GM12878 (cell line): ENCODE measurements at regions not wholly inside any gene's neighbourhood (a gene's known extent, or its start where the extent isn't known, plus 50 kb on each side); places are given as distances from the start of the nearest gene placed in this dataset.

ENCODE experiments used
- ATAC-seq: fragments of 200-7000 bp; cut with Tn5 transposase; 3 replicates; pipeline ENCODE4 v1.9.1; 2020; ENCODE audit warnings: mild to moderate bottlenecking, moderate library complexity
- BruUV-seq: library from RNA; stranded (reverse); fragments of 400-500 nt; replicated peaks from 2 replicates; lab custom pipeline; 2021; lab: Mats Ljungman, UMichigan
- CTCF ChIA-PET: fragments of 300-600 bp; sonication (Branson Sonifier 250); formaldehyde crosslinking; extraction: SDS; loops from one replicate; lab custom pipeline; 2021; ENCODE audit warnings: inconsistent platforms; lab: Yijun Ruan, JAX
- POLR2A ChIA-PET: fragments of 350-600 bp; formaldehyde crosslinking; extraction: SDS; loops from one replicate; lab custom pipeline; 2021; ENCODE audit warnings: inconsistent platforms; lab: Charles Lee
- RAD21 ChIA-PET: fragments of 300-600 bp; sonication (Branson Sonifier 250); formaldehyde crosslinking; loops from one replicate; lab custom pipeline; 2023; ENCODE audit warnings: antibody characterized with exemption; ENCODE audit not compliant: unreplicated experiment; lab: Charles Lee
- SMC1A ChIA-PET: fragments of 300-600 bp; sonication (Branson Sonifier 250); formaldehyde crosslinking; loops from one replicate; lab custom pipeline; 2023; ENCODE audit not compliant: unreplicated experiment, uncharacterized antibody; lab: Charles Lee
- DNase-seq: peaks from one replicate; pipeline ENCODE4 v3.0.0-alpha.2; 2011; ENCODE audit warnings: low read depth, low spot score
- FAIRE-seq: peaks from 3 replicates; lab custom pipeline; 2011; peaks lifted over from hg19 to GRCh38; lab: Jason Lieb, UNC
- H2AFZ ChIP-seq: 2 replicates; pipeline ENCODE4 v1.6.0; 2011; ENCODE audit warnings: low read depth, low read length, control low read depth; ENCODE audit not compliant: control insufficient read depth
- H3K27ac ChIP-seq: 2 replicates; pipeline ENCODE4 v1.5.1; 2011; ENCODE audit warnings: control low read depth; ENCODE audit not compliant: control insufficient read depth, insufficient read depth
- H3K27me3 ChIP-seq, 2 experiments: replicated peaks in 1 of 2; 2 replicates each; pipeline versions ENCODE4 v1.6.0 to v1.6.1; 2011; ENCODE audit warnings: low read length in 1 of 2; ENCODE audit not compliant: control insufficient read depth in 2 of 2, insufficient read depth in 2 of 2
- H3K36me3 ChIP-seq, 2 experiments: 2 replicates each; pipeline ENCODE4 v1.5.1; 2011; ENCODE audit warnings: low read length in 1 of 2; ENCODE audit not compliant: control insufficient read depth in 2 of 2, insufficient read depth in 2 of 2
- H3K4me1 ChIP-seq: 2 replicates; pipeline ENCODE4 v1.6.1; 2011; ENCODE audit warnings: mild to moderate bottlenecking, low read length, moderate library complexity, mixed read lengths; ENCODE audit not compliant: control insufficient read depth, insufficient read depth
- H3K4me2 ChIP-seq: 2 replicates; pipeline ENCODE4 v1.6.0; 2011; ENCODE audit warnings: control low read depth; ENCODE audit not compliant: control insufficient read depth, insufficient read depth
- H3K4me3 ChIP-seq: fragments of 200-600 bp; sonication (generic); 2 replicates; pipeline ENCODE4 v1.5.1; 2016
- H3K79me2 ChIP-seq: 2 replicates; pipeline ENCODE4 v1.6.0; 2011; ENCODE audit warnings: low read length; ENCODE audit not compliant: control insufficient read depth, insufficient read depth
- H3K9ac ChIP-seq: 2 replicates; pipeline ENCODE4 v1.8.0; 2011; ENCODE audit warnings: low read length, control low read depth, mixed read lengths; ENCODE audit not compliant: control insufficient read depth, insufficient read depth
- H3K9me3 ChIP-seq: replicated peaks from 3 replicates; pipeline ENCODE4 v1.5.1; 2011; ENCODE audit warnings: mild to moderate bottlenecking, low read length; ENCODE audit not compliant: control insufficient read depth, insufficient read depth
- H4K20me1 ChIP-seq: 2 replicates; pipeline ENCODE4 v1.6.0; 2011; ENCODE audit not compliant: control insufficient read depth, insufficient read depth
- ATF7 ChIP-seq: fragments of 450-650 bp; IDR thresholded peaks from 2 replicates; pipeline ENCODE4 v1.6.1; 2016; ENCODE audit warnings: low read depth, mild to moderate bottlenecking
- BCL11A ChIP-seq: IDR thresholded peaks from 2 replicates; pipeline ENCODE4 v1.6.1; 2011; ENCODE audit warnings: low read depth, low read length
- HCFC1 ChIP-seq: fragments of 150-350 bp; IDR thresholded peaks from 2 replicates; pipeline ENCODE4 v1.6.1; 2014; ENCODE audit warnings: low read length
- IRF4 ChIP-seq: IDR thresholded peaks from 2 replicates; pipeline ENCODE4 v1.6.1; 2011; ENCODE audit warnings: low read depth, low read length
- JUNB ChIP-seq: IDR thresholded peaks from 2 replicates; pipeline ENCODE4 v1.6.1; 2016; ENCODE audit warnings: antibody characterized with exemption, mild to moderate bottlenecking
- MXI1 ChIP-seq: fragments of 150-350 bp; IDR thresholded peaks from 2 replicates; pipeline ENCODE4 v1.6.1; 2011; ENCODE audit warnings: low read depth, mild to moderate bottlenecking, inconsistent platforms, low read length, improper control_type of control experiment
- MYC ChIP-seq: IDR thresholded peaks from 2 replicates; pipeline ENCODE4 v1.6.1; 2011; ENCODE audit warnings: mild to moderate bottlenecking, low read length, moderate library complexity, inconsistent platforms; ENCODE audit not compliant: insufficient read depth, insufficient replicate concordance, insufficient read length, severe bottlenecking
- NFYB ChIP-seq: IDR thresholded peaks from 2 replicates; pipeline ENCODE4 v1.6.1; 2011; ENCODE audit warnings: low read depth, mild to moderate bottlenecking, low read length, improper control_type of control experiment, moderate library complexity; ENCODE audit not compliant: insufficient read depth
- NKRF ChIP-seq: fragments of 450-650 bp; conservative IDR thresholded peaks from 2 replicates; pipeline ENCODE4 v1.6.1; 2017; ENCODE audit warnings: mild to moderate bottlenecking, moderate library complexity
- NRF1 ChIP-seq: conservative IDR thresholded peaks from 2 replicates; pipeline ENCODE4 v1.6.1; 2011; ENCODE audit warnings: mild to moderate bottlenecking, low read depth, low read length, improper control_type of control experiment
- PAX8 ChIP-seq: fragments of 450-650 bp; IDR thresholded peaks from 2 replicates; pipeline ENCODE4 v1.6.1; 2017; ENCODE audit warnings: mild to moderate bottlenecking, moderate library complexity
- RFX5 ChIP-seq: IDR thresholded peaks from 2 replicates; pipeline ENCODE4 v1.6.1; 2011; ENCODE audit warnings: low read depth, low read length, improper control_type of control experiment
- SIX5 ChIP-seq: IDR thresholded peaks from 2 replicates; pipeline ENCODE4 v1.6.1; 2011; ENCODE audit warnings: mild to moderate bottlenecking, low read depth, low read length, moderate library complexity; ENCODE audit not compliant: severe bottlenecking
- SP1 ChIP-seq: IDR thresholded peaks from one replicate; pipeline ENCODE4 v1.6.1; 2011; ENCODE audit warnings: low read depth, low read length
- SREBF2 ChIP-seq: IDR thresholded peaks from 2 replicates; pipeline ENCODE4 v1.6.1; 2012; ENCODE audit warnings: mild to moderate bottlenecking, low read length
- SUZ12 ChIP-seq: fragments of 200-600 bp; sonication (generic); IDR thresholded peaks from one replicate; pipeline ENCODE4 v1.6.1; 2018; ENCODE audit warnings: antibody characterized with exemption, mild to moderate bottlenecking; ENCODE audit not compliant: unreplicated experiment
- ZBTB4 ChIP-seq: fragments of 450-650 bp; formaldehyde crosslinking; IDR thresholded peaks from 2 replicates; pipeline ENCODE4 v1.4.0; 2022; ENCODE audit warnings: mild to moderate bottlenecking, moderate library complexity
- WGBS: methylation state at CpG from one replicate; pipeline ENCODE4 v1.1.6; 2016; ENCODE audit warnings: low lambda C conversion rate; ENCODE audit not compliant: insufficient replicate concordance, insufficient coverage; ENCODE audit errors: missing lambda C conversion rate; 5-methylcytosine and 5-hydroxymethylcytosine counted together
- in situ Hi-C: fragments of 300-500 bp; cut with MboI; formaldehyde crosslinking; loops from 9 replicates; pipeline ENCODE4 v1.14.3; 2018; ENCODE audit warnings: mixed read lengths
- intact Hi-C: fragments of 100-400 bp; cut with micrococcal nuclease; formaldehyde crosslinking; loops from one replicate; pipeline ENCODE4 v1.14.2; 2022; ENCODE audit not compliant: unreplicated experiment
- TF ChIP-seq, protein P1 (sequence below): fragments of 450-650 bp; IDR thresholded peaks from 2 replicates; pipeline ENCODE4 v1.6.1; 2017; ENCODE audit warnings: low read depth, mild to moderate bottlenecking, moderate library complexity

- TF ChIP-seq NKRF (no peak), PAX8 (no peak)
These were observed 346.6 kb upstream of the EEF2KMT start (continued) for GRCh38 chr16:5444189-5444588.

- no peaks in the 10 kb centered on the region for H3K27me3 ChIP-seq
- H3K27ac ChIP-seq: no peak overlapping the region
- WGBS: 38% methylated on average over 3 of the region's 3 CpGs
- no peak for DNase-seq
- BruUV-seq: no TSS peak
- no peak for ATAC-seq
- H3K9me3 ChIP-seq: no peaks in the 10 kb centered on the region
- POLR2A ChIA-PET: no interaction called here
- RAD21 ChIA-PET: interaction anchor here (0.6 kb wide), 1 partner anchor 586 kb away, joined by 4 read pairs; no protein-coding TSS in a partner anchor
- in situ Hi-C loops: no loop called here
- H3K9ac ChIP-seq: no peak overlapping the region
- no peaks in the 10 kb centered on the region for H3K36me3 ChIP-seq
- no peak overlapping the region for H3K4me2 ChIP-seq
- no peak for FAIRE-seq
- CTCF ChIA-PET: no interaction called here
- SMC1A ChIA-PET: interaction anchor here (0.6 kb wide), 1 partner anchor 68 kb away, joined by 4 read pairs; no protein-coding TSS in a partner anchor
- intact Hi-C loops: no loop called here
- H3K4me1 ChIP-seq: no peaks in the 10 kb centered on the region
- no peaks in the 10 kb centered on the region for H3K79me2 ChIP-seq
- H4K20me1 ChIP-seq: no peaks in the 10 kb centered on the region
- no peak overlapping the region for H3K4me3 ChIP-seq
- H2AFZ ChIP-seq: no peak overlapping the region
- no peak for TF ChIP-seq SIX5
- no peak for TF ChIP-seq NRF1
- no peak for TF ChIP-seq BCL11A
- TF ChIP-seq SUZ12: no peak
- TF ChIP-seq, protein P1, sequence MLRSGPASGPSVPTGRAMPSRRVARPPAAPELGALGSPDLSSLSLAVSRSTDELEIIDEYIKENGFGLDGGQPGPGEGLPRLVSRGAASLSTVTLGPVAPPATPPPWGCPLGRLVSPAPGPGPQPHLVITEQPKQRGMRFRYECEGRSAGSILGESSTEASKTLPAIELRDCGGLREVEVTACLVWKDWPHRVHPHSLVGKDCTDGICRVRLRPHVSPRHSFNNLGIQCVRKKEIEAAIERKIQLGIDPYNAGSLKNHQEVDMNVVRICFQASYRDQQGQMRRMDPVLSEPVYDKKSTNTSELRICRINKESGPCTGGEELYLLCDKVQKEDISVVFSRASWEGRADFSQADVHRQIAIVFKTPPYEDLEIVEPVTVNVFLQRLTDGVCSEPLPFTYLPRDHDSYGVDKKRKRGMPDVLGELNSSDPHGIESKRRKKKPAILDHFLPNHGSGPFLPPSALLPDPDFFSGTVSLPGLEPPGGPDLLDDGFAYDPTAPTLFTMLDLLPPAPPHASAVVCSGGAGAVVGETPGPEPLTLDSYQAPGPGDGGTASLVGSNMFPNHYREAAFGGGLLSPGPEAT: no peak
- TF ChIP-seq MYC: no peak
- TF ChIP-seq NFYB: no peak
- no peak for TF ChIP-seq IRF4
- TF ChIP-seq ATF7: no peak
- TF ChIP-seq JUNB: no peak
- TF ChIP-seq SP1: no peak
- TF ChIP-seq SREBF2: no peak
- no peak for TF ChIP-seq MXI1
- TF ChIP-seq HCFC1: no peak
- TF ChIP-seq RFX5: no peak
- TF ChIP-seq ZBTB4 (CRISPR knock-in tag): no peak
These were observed 345.4 kb upstream of the EEF2KMT start for GRCh38 chr16:5442986-5443385.
